ENCODE measurements at regions not wholly inside any gene's neighbourhood (a gene's known extent, or its start where the extent isn't known, plus 50 kb on each side); places are given as distances from the start of the nearest gene placed in this dataset.

DNA sequence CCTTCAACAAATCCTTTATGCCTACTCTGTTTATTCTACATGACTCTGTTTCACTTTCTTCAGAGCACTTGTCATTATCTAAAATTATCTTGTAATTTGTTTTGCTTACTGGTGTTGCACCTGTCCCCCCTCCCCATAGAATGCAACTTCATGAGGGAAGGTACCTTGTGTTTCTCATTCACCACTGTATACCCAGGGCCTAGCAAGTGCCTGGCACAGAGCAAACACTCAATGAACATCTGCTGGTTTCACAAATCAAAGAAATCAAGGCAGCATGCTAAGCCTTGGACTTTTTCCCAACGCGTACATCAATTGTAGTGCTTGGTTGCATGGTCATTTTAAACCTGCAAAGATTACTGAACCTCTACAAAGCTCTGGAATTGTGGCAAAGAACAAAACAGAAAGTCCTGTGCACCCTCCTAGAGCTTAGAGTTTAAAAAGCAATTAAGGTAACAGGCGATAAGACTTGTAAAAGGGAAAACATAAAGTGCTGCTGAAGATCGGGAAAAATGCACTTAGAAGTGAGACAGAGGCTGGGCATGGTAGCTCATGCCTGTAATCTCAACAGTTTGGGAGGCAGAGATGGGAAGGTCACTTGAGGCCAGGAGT lies 479.1 kb downstream of the MED13L start:
- Histone ChIP-seq H3K27me3 (ENCODE audit: control insufficient read depth in 2 of 2, insufficient read depth in 2 of 2, low read length in 2 of 2) (no peaks in the 10 kb centered on the region), H2AFZ (ENCODE audit: insufficient read depth, low read depth, low read length, poor library complexity, severe bottlenecking) (no peak overlapping the region), H3K79me2 (ENCODE audit: insufficient read depth, low read length) (no peaks in the 10 kb centered on the region), H3K4me2 (replicated peaks; ENCODE audit: extremely low read depth, low read length, poor library complexity, severe bottlenecking) (no peak overlapping the region), H3K36me3 (replicated peaks in 1 of 2; ENCODE audit: control insufficient read depth in 1 of 2, insufficient read depth in 2 of 2, low read length in 2 of 2) (no peaks in the 10 kb centered on the region), H4K20me1 (ENCODE audit: insufficient read depth, low read length) (no peaks in the 10 kb centered on the region), H3K9me3 (replicated peaks in 1 of 2; ENCODE audit: control insufficient read depth in 1 of 2, insufficient read depth in 1 of 2, low read length in 2 of 2) (no peaks in the 10 kb centered on the region), H3K4me3 (replicated peaks in 1 of 3; ENCODE audit: low read depth in 2 of 3, low read length in 3 of 3) (no peak overlapping the region), H3K27ac (ENCODE audit: low read depth in 1 of 2, low read length in 2 of 2) (no peak overlapping the region), H3K4me1 (ENCODE audit: control insufficient read depth in 1 of 2, insufficient read depth in 2 of 2, low read length in 2 of 2) (no peaks in the 10 kb centered on the region), H3K9ac (ENCODE audit: insufficient read depth, low read length, poor library complexity, severe bottlenecking) (no peak overlapping the region)
- intact Hi-C loops (cut with micrococcal nuclease), result no loop called here
- H3K27ac Mint-ChIP-seq, result no peak overlapping the region
- H3K36me3 Mint-ChIP-seq, result no peaks in the 10 kb centered on the region
- peaks cover 0 to 2% (median 0%) of the 10 kb centered on the region in 7 donors for H3K9me3 Mint-ChIP-seq
- no peak for DNase-seq
- TF ChIP-seq, protein P1, sequence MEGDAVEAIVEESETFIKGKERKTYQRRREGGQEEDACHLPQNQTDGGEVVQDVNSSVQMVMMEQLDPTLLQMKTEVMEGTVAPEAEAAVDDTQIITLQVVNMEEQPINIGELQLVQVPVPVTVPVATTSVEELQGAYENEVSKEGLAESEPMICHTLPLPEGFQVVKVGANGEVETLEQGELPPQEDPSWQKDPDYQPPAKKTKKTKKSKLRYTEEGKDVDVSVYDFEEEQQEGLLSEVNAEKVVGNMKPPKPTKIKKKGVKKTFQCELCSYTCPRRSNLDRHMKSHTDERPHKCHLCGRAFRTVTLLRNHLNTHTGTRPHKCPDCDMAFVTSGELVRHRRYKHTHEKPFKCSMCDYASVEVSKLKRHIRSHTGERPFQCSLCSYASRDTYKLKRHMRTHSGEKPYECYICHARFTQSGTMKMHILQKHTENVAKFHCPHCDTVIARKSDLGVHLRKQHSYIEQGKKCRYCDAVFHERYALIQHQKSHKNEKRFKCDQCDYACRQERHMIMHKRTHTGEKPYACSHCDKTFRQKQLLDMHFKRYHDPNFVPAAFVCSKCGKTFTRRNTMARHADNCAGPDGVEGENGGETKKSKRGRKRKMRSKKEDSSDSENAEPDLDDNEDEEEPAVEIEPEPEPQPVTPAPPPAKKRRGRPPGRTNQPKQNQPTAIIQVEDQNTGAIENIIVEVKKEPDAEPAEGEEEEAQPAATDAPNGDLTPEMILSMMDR (IDR thresholded peaks at IDR 0.05), result no peak
- H3K27me3 Mint-ChIP-seq (ENCODE audit: low read depth in 3 of 3), result no peaks in the 10 kb centered on the region
- no peaks in the 10 kb centered on the region for H3K4me1 Mint-ChIP-seq
- H3K4me3 Mint-ChIP-seq, result no peak overlapping the region
- WGBS (ENCODE audit: insufficient coverage), result 95% methylated on average over 3 of the region's 4 CpGs

- no peak overlapping the region for H3K27ac ChIP-seq (ENCODE audit: low read depth in 1 of 2, low read length in 2 of 2)
- 69% methylated on average over 4 of the region's 6 CpGs for WGBS (ENCODE audit: insufficient coverage)
- Mint-ChIP-seq H3K4me3 (no peak overlapping the region), H3K27ac (peak overlapping the region in 1 of 7 donors; percentile 48), H3K9me3 (no peaks in the 10 kb centered on the region), H3K4me1 (no peaks in the 10 kb centered on the region), H3K36me3 (no peaks in the 10 kb centered on the region), H3K27me3 (ENCODE audit: low read depth in 3 of 3) (peaks cover 0 to 5% (median 3%) of the 10 kb centered on the region in 3 donors)
- H4K20me1 ChIP-seq (ENCODE audit: insufficient read depth, low read length), result no peaks in the 10 kb centered on the region
- H3K4me3 ChIP-seq (replicated peaks in 1 of 3; ENCODE audit: low read depth in 2 of 3, low read length in 3 of 3), result no peak overlapping the region
- no peak overlapping the region for H3K4me2 ChIP-seq (replicated peaks; ENCODE audit: extremely low read depth, low read length, poor library complexity, severe bottlenecking)
- H3K9ac ChIP-seq (ENCODE audit: insufficient read depth, low read length, poor library complexity, severe bottlenecking), result no peak overlapping the region
- TF ChIP-seq, protein P1 (IDR thresholded peaks at IDR 0.05), result no peak
- H3K27me3 ChIP-seq (ENCODE audit: control insufficient read depth in 2 of 2, insufficient read depth in 2 of 2, low read length in 2 of 2), result no peaks in the 10 kb centered on the region
- no peak overlapping the region for H2AFZ ChIP-seq (ENCODE audit: insufficient read depth, low read depth, low read length, poor library complexity, severe bottlenecking)
- intact Hi-C loops (cut with micrococcal nuclease), result no loop called here
- H3K79me2 ChIP-seq (ENCODE audit: insufficient read depth, low read length), result no peaks in the 10 kb centered on the region
- H3K36me3 ChIP-seq (replicated peaks in 1 of 2; ENCODE audit: control insufficient read depth in 1 of 2, insufficient read depth in 2 of 2, low read length in 2 of 2), result no peaks in the 10 kb centered on the region
- no peaks in the 10 kb centered on the region for H3K4me1 ChIP-seq (ENCODE audit: control insufficient read depth in 1 of 2, insufficient read depth in 2 of 2, low read length in 2 of 2)
- DNase-seq, result no peak
- no peaks in the 10 kb centered on the region for H3K9me3 ChIP-seq (replicated peaks in 1 of 2; ENCODE audit: control insufficient read depth in 1 of 2, insufficient read depth in 1 of 2, low read length in 2 of 2)
Observed at GRCh38 chr12:115794659-115795081, 482.8 kb downstream of the MED13L start.
